ENCODE measurements at regions not wholly inside any gene's neighbourhood (a gene's known extent, or its start where the extent isn't known, plus 50 kb on each side); places are given as distances from the start of the nearest gene placed in this dataset.

DNA sequence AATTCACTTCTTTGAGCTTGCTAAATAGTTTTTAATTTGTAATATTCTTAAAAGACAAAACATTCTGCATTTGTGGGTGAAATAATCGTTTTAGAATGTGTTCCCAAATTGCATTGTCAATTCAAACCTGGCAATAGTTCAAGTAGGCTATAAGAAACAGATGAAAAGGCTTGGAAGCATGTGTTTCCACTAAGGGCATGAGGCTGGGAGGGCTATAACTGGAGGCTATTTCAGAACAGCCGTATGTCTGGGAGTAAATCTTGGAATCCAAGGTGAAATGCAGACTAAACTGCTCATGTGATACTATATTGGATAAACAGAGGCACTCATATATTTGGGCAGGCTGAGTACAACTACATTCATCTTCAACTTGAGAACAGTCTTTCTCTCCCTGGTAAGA, 117.4 kb upstream of the GRPR start:
- no peak for DNase-seq (ENCODE audit: low read depth, low spot score)
- CTCF ChIA-PET: no interaction called here
- Histone ChIP-seq H3K27me3 (ENCODE audit: control insufficient read depth, insufficient read depth, low read length) (no peaks in the 10 kb centered on the region), H3K9me3 (ENCODE audit: control insufficient read depth, insufficient read depth, low read length) (no peaks in the 10 kb centered on the region), H3K4me3 (ENCODE audit: low read depth, low read length) (no peak overlapping the region), H3K27ac (ENCODE audit: low read depth, low read length) (no peak overlapping the region)
- TF ChIP-seq, protein P1, sequence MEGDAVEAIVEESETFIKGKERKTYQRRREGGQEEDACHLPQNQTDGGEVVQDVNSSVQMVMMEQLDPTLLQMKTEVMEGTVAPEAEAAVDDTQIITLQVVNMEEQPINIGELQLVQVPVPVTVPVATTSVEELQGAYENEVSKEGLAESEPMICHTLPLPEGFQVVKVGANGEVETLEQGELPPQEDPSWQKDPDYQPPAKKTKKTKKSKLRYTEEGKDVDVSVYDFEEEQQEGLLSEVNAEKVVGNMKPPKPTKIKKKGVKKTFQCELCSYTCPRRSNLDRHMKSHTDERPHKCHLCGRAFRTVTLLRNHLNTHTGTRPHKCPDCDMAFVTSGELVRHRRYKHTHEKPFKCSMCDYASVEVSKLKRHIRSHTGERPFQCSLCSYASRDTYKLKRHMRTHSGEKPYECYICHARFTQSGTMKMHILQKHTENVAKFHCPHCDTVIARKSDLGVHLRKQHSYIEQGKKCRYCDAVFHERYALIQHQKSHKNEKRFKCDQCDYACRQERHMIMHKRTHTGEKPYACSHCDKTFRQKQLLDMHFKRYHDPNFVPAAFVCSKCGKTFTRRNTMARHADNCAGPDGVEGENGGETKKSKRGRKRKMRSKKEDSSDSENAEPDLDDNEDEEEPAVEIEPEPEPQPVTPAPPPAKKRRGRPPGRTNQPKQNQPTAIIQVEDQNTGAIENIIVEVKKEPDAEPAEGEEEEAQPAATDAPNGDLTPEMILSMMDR (IDR thresholded peaks at IDR 0.05; ENCODE audit: low read depth, low read length): no peak
- POLR2A ChIA-PET: no interaction called here

DNA sequence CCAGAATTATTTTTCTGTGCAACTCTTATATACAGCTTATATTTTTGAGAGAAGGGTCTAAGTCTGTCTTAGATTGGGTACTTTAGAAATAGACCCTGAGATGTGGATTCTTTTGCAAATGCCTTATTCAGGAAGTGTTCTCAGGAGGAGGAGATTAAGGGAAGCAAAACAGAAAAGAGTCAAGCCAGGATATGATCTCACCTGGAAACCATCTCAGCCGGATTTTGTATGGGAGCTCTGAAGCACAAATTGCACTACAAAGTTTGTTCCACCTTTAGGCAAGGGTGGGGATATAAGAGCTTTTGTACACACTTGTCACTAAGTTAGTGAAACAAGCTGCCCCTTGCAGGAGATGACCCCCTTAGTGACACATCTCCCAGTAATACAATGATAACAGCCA, 121.2 kb upstream of the GRPR start:
- DNase-seq (ENCODE audit: low read depth, low spot score): no peak
- ChIA-PET CTCF (no interaction called here), POLR2A (no interaction called here)
- Histone ChIP-seq H3K27me3 (ENCODE audit: control insufficient read depth, insufficient read depth, low read length) (no peaks in the 10 kb centered on the region), H3K27ac (ENCODE audit: low read depth, low read length) (no peak overlapping the region), H3K4me3 (ENCODE audit: low read depth, low read length) (no peak overlapping the region), H3K9me3 (ENCODE audit: control insufficient read depth, insufficient read depth, low read length) (no peaks in the 10 kb centered on the region)
- TF ChIP-seq, protein P1 (IDR thresholded peaks at IDR 0.05; ENCODE audit: low read depth, low read length): no peak

DNA sequence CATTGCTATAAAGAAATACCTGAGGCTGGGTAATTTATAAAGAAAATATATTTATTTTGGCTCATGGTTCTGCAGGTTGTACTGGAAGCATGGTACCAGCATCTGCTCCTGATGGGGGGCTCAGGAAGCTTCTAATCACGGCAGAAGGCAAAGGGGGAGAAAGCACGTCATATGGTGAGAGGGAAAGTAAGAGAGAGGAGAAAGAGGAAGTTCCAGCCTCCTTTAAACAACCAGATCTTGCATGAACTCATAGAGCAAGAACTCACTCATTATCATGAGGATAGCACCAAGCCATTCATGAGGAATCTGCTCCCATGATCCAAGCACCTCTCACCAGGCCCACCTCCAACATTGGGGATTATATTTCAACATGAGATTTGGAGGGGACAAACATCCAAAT, 125.0 kb upstream of the GRPR start:
- TF ChIP-seq, protein P1 (IDR thresholded peaks at IDR 0.05; ENCODE audit: low read depth, low read length): no peak
- DNase-seq (ENCODE audit: low read depth, low spot score): no peak
- Histone ChIP-seq H3K27ac (ENCODE audit: low read depth, low read length) (no peak overlapping the region), H3K4me3 (ENCODE audit: low read depth, low read length) (no peak overlapping the region), H3K9me3 (ENCODE audit: control insufficient read depth, insufficient read depth, low read length) (no peaks in the 10 kb centered on the region), H3K27me3 (ENCODE audit: control insufficient read depth, insufficient read depth, low read length) (no peaks in the 10 kb centered on the region)
- POLR2A ChIA-PET: no interaction called here
- CTCF ChIA-PET: no interaction called here

DNA sequence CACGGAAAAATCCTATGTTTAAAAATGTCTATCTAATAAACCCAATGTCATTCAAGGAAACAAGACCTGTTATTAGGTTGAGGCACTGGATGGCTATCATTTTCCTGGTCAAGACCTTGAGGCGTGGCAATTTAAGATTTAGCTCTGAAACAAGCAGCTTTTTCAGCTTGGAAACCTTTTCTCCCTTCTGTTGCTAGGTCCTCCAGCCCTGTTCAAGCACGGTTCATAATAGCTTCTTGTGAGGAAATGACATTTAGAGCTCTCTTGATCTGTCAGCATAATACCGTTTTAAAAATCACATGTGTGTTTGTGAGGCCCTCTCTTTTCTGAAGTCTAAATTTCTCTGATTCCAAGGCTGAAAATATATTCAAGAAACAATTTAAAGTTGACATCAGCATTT, 133.6 kb upstream of the GRPR start:
- ChIA-PET POLR2A (no interaction called here), CTCF (no interaction called here)
- DNase-seq (ENCODE audit: low read depth, low spot score): no peak
- TF ChIP-seq, protein P1 (IDR thresholded peaks at IDR 0.05; ENCODE audit: low read depth, low read length): no peak
- H3K9me3 ChIP-seq (ENCODE audit: control insufficient read depth, insufficient read depth, low read length): no peaks in the 10 kb centered on the region
- H3K27ac ChIP-seq (ENCODE audit: low read depth, low read length): no peak overlapping the region
- no peak overlapping the region for H3K4me3 ChIP-seq (ENCODE audit: low read depth, low read length)
- H3K27me3 ChIP-seq (ENCODE audit: control insufficient read depth, insufficient read depth, low read length): no peaks in the 10 kb centered on the region

DNA sequence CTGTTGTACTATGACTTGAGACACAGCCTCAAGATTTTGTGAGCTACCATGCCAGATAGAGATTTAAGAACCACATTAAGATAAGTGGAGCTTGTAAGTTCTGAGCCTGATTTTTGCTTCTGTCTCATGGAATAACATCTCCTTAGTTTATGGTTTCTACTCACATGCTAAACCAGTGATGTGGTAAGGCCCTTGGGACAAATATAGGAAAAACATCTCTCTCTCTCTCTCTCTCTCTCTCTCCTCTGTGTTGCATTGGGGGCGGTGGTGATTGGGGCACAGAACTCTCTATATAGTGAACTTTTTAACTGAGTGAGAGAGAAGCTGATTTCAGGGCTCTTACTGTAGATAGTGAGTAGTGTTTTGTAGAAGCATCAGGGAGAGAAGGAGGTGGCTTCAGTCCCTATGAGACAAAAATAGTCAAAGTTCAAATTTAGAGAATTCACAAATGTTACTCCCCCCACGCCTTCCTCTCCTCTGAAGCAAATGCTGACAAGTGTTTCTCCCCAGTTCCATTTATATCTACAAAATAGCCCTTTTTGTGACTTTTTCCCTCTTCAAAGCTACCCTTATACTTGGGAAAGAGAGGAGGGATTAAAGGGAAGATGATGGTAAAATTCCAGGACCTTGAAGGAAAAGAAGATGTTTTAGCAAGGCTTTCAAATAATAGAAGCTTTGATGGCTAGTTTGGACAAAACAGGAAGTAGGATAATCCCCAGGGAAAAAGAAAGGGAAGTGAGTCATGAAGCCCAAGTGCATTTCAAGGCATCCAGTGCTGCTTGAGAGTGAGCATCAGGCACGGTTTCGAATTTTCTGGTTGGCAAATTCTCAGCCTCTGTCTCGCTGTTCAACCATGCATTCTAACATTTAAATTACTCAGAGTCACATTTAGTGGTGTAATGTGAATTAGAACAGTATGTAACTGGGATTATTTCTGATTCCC, 134.3 kb upstream of the AP1S2 start:
- H3K4me3 ChIP-seq (ENCODE audit: low read depth, low read length): no peak overlapping the region
- H3K9me3 ChIP-seq (ENCODE audit: control insufficient read depth, insufficient read depth, low read length): no peaks in the 10 kb centered on the region
- H3K27ac ChIP-seq (ENCODE audit: low read depth, low read length): no peak overlapping the region
- ChIA-PET CTCF (no interaction called here), POLR2A (no interaction called here)
- TF ChIP-seq, protein P1 (IDR thresholded peaks at IDR 0.05; ENCODE audit: low read depth, low read length): no peak
- no peaks in the 10 kb centered on the region for H3K27me3 ChIP-seq (ENCODE audit: control insufficient read depth, insufficient read depth, low read length)
- peak; percentile 13 for DNase-seq (ENCODE audit: low read depth, low spot score)

All from AG04450 (cell line).